Panc1 (cell line): ENCODE measurements at regions not wholly inside any gene's neighbourhood (a gene's known extent, or its start where the extent isn't known, plus 50 kb on each side); places are given as distances from the start of the nearest gene placed in this dataset.

Source experiments
- ATAC-seq: fragments of 200-7000 bp; cut with Tn5 transposase; 2 replicates; pipeline ENCODE4 v1.9.1; 2020; ENCODE audit warnings: mild to moderate bottlenecking, moderate library complexity
- BruUV-seq: library from RNA; stranded (reverse); fragments of 400-500 nt; replicated peaks from 2 replicates; lab custom pipeline; 2021; lab: Mats Ljungman, UMichigan
- CTCF ChIA-PET: fragments of 300-600 bp; sonication (Branson Sonifier 250); formaldehyde crosslinking; loops from one replicate; lab custom pipeline; 2022; ENCODE audit warnings: antibody characterized with exemption; lab: Charles Lee
- POLR2A ChIA-PET: fragments of 300-600 bp; sonication (Branson Sonifier 250); formaldehyde crosslinking; loops from one replicate; lab custom pipeline; 2022; ENCODE audit warnings: antibody characterized with exemption; lab: Charles Lee
- DNase-seq: peaks from one replicate; pipeline ENCODE4 v3.0.0-alpha.2; 2010; ENCODE audit warnings: low read depth, low spot score
- H3K27ac ChIP-seq: 2 replicates; pipeline ENCODE4 v1.5.1; 2011; ENCODE audit warnings: mild to moderate bottlenecking, low read length, inconsistent platforms
- H3K27me3 ChIP-seq: fragments of 200-500 bp; sonication (Bioruptor generic); 2 replicates; pipeline ENCODE4 v1.6.0; 2014; ENCODE audit warnings: low read length, inconsistent platforms; ENCODE audit not compliant: control insufficient read depth, insufficient read depth
- H3K36me3 ChIP-seq: fragments of 200-500 bp; sonication (Bioruptor generic); 2 replicates; pipeline ENCODE4 v1.5.1; 2014; ENCODE audit warnings: inconsistent platforms, mild to moderate bottlenecking, low read length, moderate library complexity; ENCODE audit not compliant: control insufficient read depth, insufficient read depth
- H3K4me1 ChIP-seq: 2 replicates; pipeline ENCODE4 v1.5.1; 2011; ENCODE audit warnings: inconsistent platforms, mild to moderate bottlenecking, low read length, moderate library complexity; ENCODE audit not compliant: control insufficient read depth, insufficient read depth
- H3K4me3 ChIP-seq, 2 experiments: 2 replicates each; pipeline ENCODE4 v1.5.1; 2011 to 2012; ENCODE audit warnings: low read depth in 2 of 2, low read length in 2 of 2, mild to moderate bottlenecking in 2 of 2, inconsistent platforms in 1 of 2, moderate library complexity in 1 of 2
- H3K9me3 ChIP-seq: fragments of 200-500 bp; sonication (Bioruptor generic); 2 replicates; pipeline ENCODE4 v1.5.1; 2014; ENCODE audit warnings: low read depth, mild to moderate bottlenecking, inconsistent platforms, low read length, moderate library complexity; ENCODE audit not compliant: control insufficient read depth, insufficient read depth
- POLR2AphosphoS5 ChIP-seq: IDR thresholded peaks from 2 replicates; pipeline ENCODE4 v1.6.1; 2012; ENCODE audit warnings: mild to moderate bottlenecking, low read depth, low read length, moderate library complexity
- REST ChIP-seq, 2 experiments: IDR thresholded peaks; 2 replicates each; pipeline ENCODE4 v1.6.1; 2011 to 2012; ENCODE audit warnings: low read depth in 2 of 2, control low read depth in 1 of 2, low read length in 1 of 2, mild to moderate bottlenecking in 1 of 2, moderate library complexity in 1 of 2; ENCODE audit not compliant: insufficient read depth in 1 of 2
- SIN3A ChIP-seq: IDR thresholded peaks from 2 replicates; pipeline ENCODE4 v1.6.1; 2012; ENCODE audit warnings: low read depth, mild to moderate bottlenecking, low read length, moderate library complexity, borderline replicate concordance; ENCODE audit not compliant: insufficient read depth
- TCF7L2 ChIP-seq: IDR thresholded peaks from 2 replicates; pipeline ENCODE4 v1.6.1; 2011; ENCODE audit warnings: mild to moderate bottlenecking, low read depth, low read length, inconsistent platforms
- in situ Hi-C: cut with HindIII; loops from 2 replicates; pipeline ENCODE4 v1.10.0; 2016; ENCODE audit warnings: low sequenced_read_pairs, low pct_unique_long_range_greater_than_20kb
- intact Hi-C: fragments of 100-400 bp; cut with micrococcal nuclease; formaldehyde crosslinking; loops from one replicate; pipeline ENCODE4 v1.10.0; 2022; ENCODE audit not compliant: unreplicated experiment
- TF ChIP-seq, protein P1 (sequence below): fragments of 450-650 bp; IDR thresholded peaks from 2 replicates; pipeline ENCODE4 v1.5.1; 2017; ENCODE audit warnings: mild to moderate bottlenecking

- no peaks in the 10 kb centered on the region for H3K36me3 ChIP-seq
- no peak for DNase-seq
- H3K4me1 ChIP-seq = no peaks in the 10 kb centered on the region
- H3K27ac ChIP-seq = no peak overlapping the region
- TF ChIP-seq, protein P1, sequence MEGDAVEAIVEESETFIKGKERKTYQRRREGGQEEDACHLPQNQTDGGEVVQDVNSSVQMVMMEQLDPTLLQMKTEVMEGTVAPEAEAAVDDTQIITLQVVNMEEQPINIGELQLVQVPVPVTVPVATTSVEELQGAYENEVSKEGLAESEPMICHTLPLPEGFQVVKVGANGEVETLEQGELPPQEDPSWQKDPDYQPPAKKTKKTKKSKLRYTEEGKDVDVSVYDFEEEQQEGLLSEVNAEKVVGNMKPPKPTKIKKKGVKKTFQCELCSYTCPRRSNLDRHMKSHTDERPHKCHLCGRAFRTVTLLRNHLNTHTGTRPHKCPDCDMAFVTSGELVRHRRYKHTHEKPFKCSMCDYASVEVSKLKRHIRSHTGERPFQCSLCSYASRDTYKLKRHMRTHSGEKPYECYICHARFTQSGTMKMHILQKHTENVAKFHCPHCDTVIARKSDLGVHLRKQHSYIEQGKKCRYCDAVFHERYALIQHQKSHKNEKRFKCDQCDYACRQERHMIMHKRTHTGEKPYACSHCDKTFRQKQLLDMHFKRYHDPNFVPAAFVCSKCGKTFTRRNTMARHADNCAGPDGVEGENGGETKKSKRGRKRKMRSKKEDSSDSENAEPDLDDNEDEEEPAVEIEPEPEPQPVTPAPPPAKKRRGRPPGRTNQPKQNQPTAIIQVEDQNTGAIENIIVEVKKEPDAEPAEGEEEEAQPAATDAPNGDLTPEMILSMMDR = no peak
- no peak for TF ChIP-seq TCF7L2
- TF ChIP-seq REST (IDR thresholded peaks at IDR 0.05; ENCODE audit: insufficient read depth in 1 of 2, low read depth in 2 of 2, low read length in 1 of 2) = no peak
- no peak for TF ChIP-seq SIN3A
- no peak for TF ChIP-seq POLR2AphosphoS5
- ATAC-seq = no peak
- CTCF ChIA-PET = interaction anchor here (0.5 kb wide), 1 partner anchor 17 kb away, joined by 3 read pairs; no protein-coding TSS in a partner anchor
- BruUV-seq = no TSS peak
- in situ Hi-C loops (no loop called here), intact Hi-C loops (no loop called here)
- H3K27me3 ChIP-seq = no peaks in the 10 kb centered on the region
- H3K9me3 ChIP-seq = no peaks in the 10 kb centered on the region
- no peak overlapping the region for H3K4me3 ChIP-seq
- POLR2A ChIA-PET = no interaction called here
Measured at GRCh38 chr5:77840930-77841329, 64.8 kb upstream of the TBCA start.

DNA sequence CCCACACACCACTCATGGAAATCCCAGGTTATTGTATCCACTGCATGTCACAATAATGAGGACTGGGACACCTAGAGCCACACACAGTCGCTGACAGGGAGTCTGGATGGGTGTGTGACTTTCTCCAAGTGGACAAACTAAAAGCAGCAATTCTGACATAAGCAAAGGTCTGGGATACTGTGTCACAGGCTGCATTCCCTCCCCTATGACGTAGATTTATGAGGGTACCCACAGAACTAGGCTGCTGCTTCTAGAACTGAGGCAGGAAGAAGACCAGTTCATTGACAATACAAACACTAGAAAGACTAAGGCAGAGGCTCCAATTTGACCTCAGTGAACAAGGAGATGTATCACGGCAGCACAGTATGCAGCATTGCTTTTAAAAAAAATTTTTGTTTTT, 63.6 kb upstream of the TBCA start:
- no TSS peak for BruUV-seq
- Histone ChIP-seq H3K4me3 (no peak overlapping the region), H3K27me3 (no peaks in the 10 kb centered on the region), H3K36me3 (no peaks in the 10 kb centered on the region), H3K27ac (no peak overlapping the region), H3K4me1 (no peaks in the 10 kb centered on the region), H3K9me3 (no peaks in the 10 kb centered on the region)
- no peak for TF ChIP-seq REST (IDR thresholded peaks at IDR 0.05; ENCODE audit: insufficient read depth in 1 of 2, low read depth in 2 of 2, low read length in 1 of 2)
- TF ChIP-seq POLR2AphosphoS5 = no peak
- TF ChIP-seq SIN3A = no peak
- no peak for TF ChIP-seq TCF7L2
- TF ChIP-seq, protein P1 = no peak
- in situ Hi-C loops (no loop called here), intact Hi-C loops (no loop called here)
- no peak for ATAC-seq
- ChIA-PET CTCF (no interaction called here), POLR2A (no interaction called here)
- no peak for DNase-seq
